Ammon's horn (tissue), 1 donor: ENCODE measurements at regions not wholly inside any gene's neighbourhood (a gene's known extent, or its start where the extent isn't known, plus 50 kb on each side); places are given as distances from the start of the nearest gene placed in this dataset.

Experiments used
- DNase-seq: peaks from one replicate; pipeline ENCODE4 v3.0.0-alpha.2; 2016; ENCODE audit warnings: low spot score

GRCh38 chr4:163967710-163968109 is 473.2 kb downstream of the TMA16 start:
- DNase-seq: no peak

- no peak for DNase-seq
Observed at GRCh38 chr4:163969291-163969690, 474.8 kb downstream of the TMA16 start.

- DNase-seq: no peak
Observed at GRCh38 chr4:163976588-163976987, 482.1 kb downstream of the TMA16 start.

GRCh38 chr4:163988391-163988790 is 493.9 kb downstream of the TMA16 start:
- no peak for DNase-seq

GRCh38 chr4:163988865-163989264 is 494.4 kb downstream of the TMA16 start:
- DNase-seq: peak; percentile 16

GRCh38 chr4:163991298-163991865 is 496.9 kb downstream of the TMA16 start:
- DNase-seq: no peak

- no peak for DNase-seq
Observed at GRCh38 chr4:164009435-164009834, 514.9 kb downstream of the TMA16 start.

- DNase-seq: no peak
Observed at GRCh38 chr4:164011791-164012190, 517.3 kb downstream of the TMA16 start.

- DNase-seq: peak; percentile 20
Observed at GRCh38 chr4:164012396-164013027, 518.0 kb downstream of the TMA16 start.

GRCh38 chr4:164021947-164022346 is 527.5 kb downstream of the TMA16 start:
- no peak for DNase-seq

GRCh38 chr4:164023214-164023613 is 528.7 kb downstream of the TMA16 start:
- no peak for DNase-seq

- no peak for DNase-seq
Observed at GRCh38 chr4:164027805-164028204, 533.3 kb downstream of the TMA16 start.

- no peak for DNase-seq
Observed at GRCh38 chr4:164039482-164039881, 545.0 kb downstream of the TMA16 start.

GRCh38 chr4:164056426-164057142 is 562.1 kb downstream of the TMA16 start:
- DNase-seq: no peak

- peak; percentile 34 for DNase-seq
Observed at GRCh38 chr4:164058776-164059445, 564.4 kb downstream of the TMA16 start.

- DNase-seq: no peak
Observed at GRCh38 chr4:164060456-164060855, 566.0 kb downstream of the TMA16 start.

- DNase-seq: no peak
Observed at GRCh38 chr4:164068392-164068791, 573.9 kb downstream of the TMA16 start.

GRCh38 chr4:164070625-164071024 is 576.1 kb downstream of the TMA16 start:
- DNase-seq: no peak

GRCh38 chr4:164081371-164081770 is 586.9 kb downstream of the TMA16 start:
- DNase-seq: no peak

- peak; percentile 12 for DNase-seq
Observed at GRCh38 chr4:164081801-164082200, 587.3 kb downstream of the TMA16 start.

GRCh38 chr4:164087733-164088132 is 593.2 kb downstream of the TMA16 start:
- no peak for DNase-seq

GRCh38 chr4:164095313-164096110 is 601.0 kb downstream of the TMA16 start:
- no peak for DNase-seq
